ENCODE measurements at regions not wholly inside any gene's neighbourhood (a gene's known extent, or its start where the extent isn't known, plus 50 kb on each side); places are given as distances from the start of the nearest gene placed in this dataset.

DNA sequence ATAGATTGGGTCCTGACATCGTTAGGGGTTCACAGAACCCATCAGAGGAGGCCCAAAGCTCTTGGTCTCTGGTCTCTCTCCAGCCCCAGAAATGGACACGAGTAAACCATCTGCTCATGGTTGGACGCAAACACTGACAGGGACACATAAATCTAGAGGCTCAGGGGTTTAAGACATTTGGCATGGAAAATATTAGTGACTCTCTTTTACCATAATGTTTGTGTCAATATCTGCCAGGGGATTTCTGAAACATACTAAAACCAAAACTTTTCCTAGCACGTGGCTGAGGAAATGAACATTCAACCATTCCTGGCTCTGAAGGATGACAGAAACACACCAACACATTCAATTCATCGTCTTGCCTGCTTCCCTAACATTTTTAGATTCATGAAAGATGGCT, 226.2 kb downstream of the SP3 start:
- peaks cover 29% of the 10 kb centered on the region for H3K27me3 Mint-ChIP-seq
- H3K4me1 Mint-ChIP-seq (ENCODE audit: low read depth) = no peaks in the 10 kb centered on the region
- no peak overlapping the region for H3K4me3 Mint-ChIP-seq
- no peaks in the 10 kb centered on the region for H3K36me3 Mint-ChIP-seq (ENCODE audit: low read depth)
- peaks cover 3% of the 10 kb centered on the region for H3K9me3 Mint-ChIP-seq
- no peak for DNase-seq
- H3K27ac Mint-ChIP-seq = no peak overlapping the region

DNA sequence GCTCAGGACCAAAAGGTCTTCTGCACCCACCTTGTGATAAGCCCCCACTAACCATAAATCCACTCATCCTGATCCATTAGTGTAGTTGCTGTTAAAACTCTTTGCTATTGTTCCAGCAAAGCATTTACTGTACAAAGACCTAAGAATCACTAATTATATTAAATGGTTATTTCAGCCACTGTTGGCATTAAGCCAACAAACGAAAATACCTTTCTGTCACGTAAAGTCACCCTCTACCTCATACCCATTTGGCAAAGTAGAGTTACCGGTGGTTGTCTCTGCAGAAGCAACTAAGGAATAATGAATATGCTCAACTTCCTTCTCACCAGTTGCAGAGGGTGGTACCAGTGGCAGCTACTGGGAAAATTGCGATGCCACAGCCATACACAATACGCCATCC, 224.5 kb downstream of the SP3 start:
- no peaks in the 10 kb centered on the region for H3K4me1 Mint-ChIP-seq (ENCODE audit: low read depth)
- DNase-seq = no peak
- no peak overlapping the region for H3K4me3 Mint-ChIP-seq
- no peak overlapping the region for H3K27ac Mint-ChIP-seq
- H3K27me3 Mint-ChIP-seq = peaks cover 35% of the 10 kb centered on the region
- no peaks in the 10 kb centered on the region for H3K36me3 Mint-ChIP-seq (ENCODE audit: low read depth)
- H3K9me3 Mint-ChIP-seq = peaks cover 3% of the 10 kb centered on the region

DNA sequence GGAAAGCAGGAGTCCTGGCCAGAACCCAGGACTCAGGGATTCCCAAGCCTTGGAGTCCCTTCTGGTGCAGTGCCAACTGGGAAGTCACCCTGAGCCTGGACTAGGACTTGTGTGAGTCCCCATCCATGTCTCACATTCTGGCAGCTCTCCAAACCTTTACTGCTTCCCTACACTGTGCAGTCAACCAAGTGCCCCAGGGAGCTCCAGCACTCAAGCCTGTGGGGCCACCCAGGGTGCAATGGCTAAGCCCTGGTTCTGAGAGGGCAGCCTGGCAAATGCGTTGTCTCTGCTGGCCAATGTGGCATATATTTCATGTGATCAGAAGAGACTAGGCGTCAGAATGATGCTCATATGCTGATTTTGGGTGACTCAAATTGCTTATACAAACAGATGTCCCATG, 223.4 kb downstream of the SP3 start:
- H3K36me3 Mint-ChIP-seq (ENCODE audit: low read depth) = no peaks in the 10 kb centered on the region
- H3K4me1 Mint-ChIP-seq (ENCODE audit: low read depth) = no peaks in the 10 kb centered on the region
- H3K4me3 Mint-ChIP-seq = no peak overlapping the region
- no peak for DNase-seq
- no peak overlapping the region for H3K27ac Mint-ChIP-seq
- H3K9me3 Mint-ChIP-seq = peaks cover 3% of the 10 kb centered on the region
- H3K27me3 Mint-ChIP-seq = peaks cover 41% of the 10 kb centered on the region

DNA sequence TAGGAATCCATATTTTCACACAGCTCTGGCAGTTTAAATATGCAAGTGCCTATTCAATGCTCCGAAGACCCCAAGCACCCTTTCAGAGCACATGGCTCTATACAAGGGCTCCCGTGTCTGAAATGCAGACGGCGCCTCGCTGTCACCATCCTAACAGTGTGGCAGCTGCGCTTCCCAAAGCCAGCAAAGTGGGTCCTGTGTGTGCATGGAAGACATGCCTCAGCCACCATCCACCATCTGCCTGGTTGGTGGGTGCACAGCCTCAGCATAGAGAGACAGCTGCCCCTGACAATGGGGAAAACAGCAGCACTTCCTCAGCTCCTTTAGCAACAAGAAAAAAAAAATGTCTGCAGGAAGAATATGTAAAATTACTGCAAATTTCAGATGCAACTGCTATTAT, 218.1 kb downstream of the SP3 start:
- no peak overlapping the region for H3K27ac Mint-ChIP-seq
- H3K27me3 Mint-ChIP-seq = peaks cover 30% of the 10 kb centered on the region

DNA sequence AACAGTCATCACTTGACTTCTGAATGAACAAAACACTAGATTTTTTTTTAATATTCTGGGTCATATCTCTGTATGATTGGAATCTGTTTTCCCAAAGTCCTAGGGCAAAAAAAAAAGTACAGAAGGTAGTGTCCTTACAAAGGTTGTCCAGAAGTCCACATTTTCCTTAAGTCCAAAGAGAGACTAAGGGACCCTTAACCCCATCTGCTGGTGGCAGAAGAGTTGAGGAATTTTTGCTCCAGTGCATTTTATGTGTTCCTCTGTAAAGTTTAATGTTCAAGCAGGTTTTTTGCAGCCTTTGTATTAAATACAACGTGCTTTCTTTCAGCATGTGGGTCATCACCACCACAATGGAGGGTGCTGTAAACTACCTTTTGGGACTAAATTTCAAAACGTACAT, 215.9 kb downstream of the SP3 start:
- Mint-ChIP-seq H3K27me3 (peaks cover 13% of the 10 kb centered on the region), H3K27ac (no peak overlapping the region), H3K36me3 (ENCODE audit: low read depth) (no peaks in the 10 kb centered on the region), H3K4me3 (no peak overlapping the region), H3K4me1 (ENCODE audit: low read depth) (no peaks in the 10 kb centered on the region), H3K9me3 (no peaks in the 10 kb centered on the region)
- no peak for DNase-seq

More for the DNA sequence above, 218.1 kb downstream of the SP3 start:
- Mint-ChIP-seq H3K4me1 (ENCODE audit: low read depth) (no peaks in the 10 kb centered on the region), H3K36me3 (ENCODE audit: low read depth) (no peaks in the 10 kb centered on the region), H3K9me3 (no peaks in the 10 kb centered on the region), H3K4me3 (no peak overlapping the region)
- DNase-seq = no peak

DNA sequence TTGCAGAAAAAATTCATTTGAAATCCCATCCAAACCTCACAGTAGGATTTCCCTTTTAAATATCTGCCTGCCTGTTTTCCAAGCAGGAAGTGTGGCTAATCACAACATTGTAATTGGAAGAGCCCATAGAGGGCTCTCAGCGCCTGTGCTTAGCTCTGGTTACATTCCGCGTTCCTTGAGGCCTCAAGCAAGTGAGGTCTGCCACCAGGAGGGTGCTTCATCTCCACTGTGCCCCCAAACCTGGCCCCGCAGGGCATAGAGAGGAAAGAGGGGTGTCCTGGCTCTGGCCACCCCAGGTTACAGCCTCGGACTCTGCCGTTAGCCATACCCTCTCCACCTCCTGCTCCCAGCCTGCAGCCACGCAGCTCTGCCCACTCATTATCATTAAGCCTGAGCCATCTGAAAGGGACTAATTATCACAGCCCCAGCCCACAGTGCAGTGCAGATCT, 214.8 kb downstream of the SP3 start:
- Mint-ChIP-seq H3K9me3 (no peaks in the 10 kb centered on the region), H3K36me3 (ENCODE audit: low read depth) (no peaks in the 10 kb centered on the region), H3K4me3 (no peak overlapping the region), H3K27me3 (peaks cover 10% of the 10 kb centered on the region), H3K4me1 (ENCODE audit: low read depth) (no peaks in the 10 kb centered on the region), H3K27ac (no peak overlapping the region)
- no peak for DNase-seq

DNA sequence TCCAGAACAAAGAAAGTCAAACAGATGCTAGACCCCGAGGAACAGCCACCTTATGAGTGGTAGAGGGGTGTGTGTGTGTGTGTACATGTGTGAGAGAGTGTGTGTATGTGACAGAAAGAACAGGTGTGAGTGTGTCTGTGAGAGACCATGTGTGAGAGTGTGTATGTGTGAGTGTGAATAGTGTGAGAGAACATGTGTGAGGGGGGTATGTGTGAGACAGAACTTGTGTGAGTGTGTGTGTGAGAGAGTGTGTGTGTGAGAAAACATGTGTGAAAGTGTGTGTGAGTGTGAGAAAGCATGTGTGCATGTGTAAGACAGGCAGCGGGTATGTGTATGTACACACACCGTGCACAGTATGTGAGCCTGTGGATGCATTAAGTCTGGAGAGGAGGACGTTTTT, 214.3 kb downstream of the SP3 start:
- Mint-ChIP-seq H3K9me3 (no peaks in the 10 kb centered on the region), H3K27me3 (peaks cover 10% of the 10 kb centered on the region), H3K4me1 (ENCODE audit: low read depth) (no peaks in the 10 kb centered on the region), H3K4me3 (no peak overlapping the region), H3K36me3 (ENCODE audit: low read depth) (no peaks in the 10 kb centered on the region), H3K27ac (no peak overlapping the region)
- DNase-seq = no peak

DNA sequence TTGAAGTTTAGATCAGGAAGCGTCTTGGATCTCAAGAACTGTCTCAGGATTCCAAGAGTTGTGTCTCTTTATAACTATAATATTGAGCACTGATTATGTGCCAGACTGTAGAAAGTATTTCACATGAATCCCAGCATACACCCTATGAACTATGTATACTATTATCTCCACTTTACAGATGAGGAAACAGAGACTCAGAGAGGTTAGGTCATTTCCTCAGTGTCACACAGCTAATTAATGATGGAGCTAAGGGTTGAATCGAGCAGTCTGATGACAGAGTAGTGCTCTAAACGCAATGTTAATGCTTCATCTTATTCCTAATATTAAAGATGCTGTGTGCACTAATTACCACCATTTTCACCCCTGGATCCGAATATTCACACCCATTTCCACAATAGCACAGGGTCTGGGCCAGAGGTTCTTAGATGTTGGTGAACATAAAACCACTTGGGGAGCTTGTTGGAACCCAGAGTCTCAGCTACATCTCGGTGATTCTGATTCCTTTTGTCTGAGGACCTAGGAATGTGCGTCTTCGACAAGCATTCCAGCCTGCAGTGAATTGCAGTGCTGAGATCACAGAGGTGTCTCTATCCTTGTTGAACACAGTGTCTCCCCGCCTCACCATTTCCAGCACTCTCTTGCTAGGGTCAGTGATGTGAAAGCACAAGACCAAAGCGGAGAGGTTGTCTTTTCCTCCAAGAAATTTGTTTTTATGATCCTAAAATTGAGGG, 213.8 kb downstream of the SP3 start:
- no peak for DNase-seq
- peaks cover 6% of the 10 kb centered on the region for H3K27me3 Mint-ChIP-seq
- no peaks in the 10 kb centered on the region for H3K4me1 Mint-ChIP-seq (ENCODE audit: low read depth)
- H3K27ac Mint-ChIP-seq = no peak overlapping the region
- no peaks in the 10 kb centered on the region for H3K9me3 Mint-ChIP-seq
- no peak overlapping the region for H3K4me3 Mint-ChIP-seq
- no peaks in the 10 kb centered on the region for H3K36me3 Mint-ChIP-seq (ENCODE audit: low read depth)

DNA sequence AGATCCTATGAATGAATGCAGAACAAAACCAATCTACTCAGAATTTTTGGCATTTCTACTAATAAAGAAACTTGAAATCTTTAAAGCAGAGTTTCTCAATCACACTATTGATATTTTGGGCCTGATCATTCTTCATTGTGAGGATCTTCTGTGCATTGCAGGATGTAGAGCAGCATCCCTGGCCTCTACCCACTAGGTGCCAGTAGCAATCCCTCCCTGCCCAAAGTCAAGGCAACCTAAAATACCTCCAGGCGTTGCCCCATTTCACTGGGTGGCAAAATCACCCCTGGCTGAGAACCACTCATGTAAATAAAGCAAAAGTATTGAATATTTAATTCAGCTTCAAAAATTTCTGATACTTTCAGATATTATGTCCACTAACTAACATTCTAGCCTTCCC, 213.0 kb downstream of the SP3 start:
- no peak for DNase-seq
- H3K36me3 Mint-ChIP-seq (ENCODE audit: low read depth) = no peaks in the 10 kb centered on the region
- no peaks in the 10 kb centered on the region for H3K4me1 Mint-ChIP-seq (ENCODE audit: low read depth)
- no peak overlapping the region for H3K4me3 Mint-ChIP-seq
- H3K27me3 Mint-ChIP-seq = peaks cover 5% of the 10 kb centered on the region
- H3K27ac Mint-ChIP-seq = no peak overlapping the region
- H3K9me3 Mint-ChIP-seq = no peaks in the 10 kb centered on the region

DNA sequence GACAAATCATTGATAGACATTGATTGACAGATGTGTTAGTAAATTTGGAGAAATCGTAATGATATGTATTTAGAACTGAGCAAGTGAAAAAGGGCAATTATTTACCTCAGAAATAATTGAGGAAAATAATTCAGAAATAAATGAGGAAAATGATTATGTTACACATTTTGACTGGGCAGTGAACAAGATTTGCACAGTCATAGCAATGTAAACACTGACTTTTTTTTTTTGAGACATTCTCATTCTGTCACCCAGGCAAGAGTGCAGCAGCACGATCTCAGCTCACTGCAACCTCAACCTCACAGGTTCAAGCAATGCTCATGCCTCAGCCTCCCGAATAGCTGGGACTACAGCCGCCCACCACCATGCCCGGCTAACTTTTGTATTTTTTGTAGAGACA, 211.7 kb downstream of the SP3 start:
- Mint-ChIP-seq H3K9me3 (no peaks in the 10 kb centered on the region), H3K27ac (no peak overlapping the region), H3K27me3 (peaks cover 12% of the 10 kb centered on the region), H3K4me3 (no peak overlapping the region), H3K4me1 (ENCODE audit: low read depth) (no peaks in the 10 kb centered on the region), H3K36me3 (ENCODE audit: low read depth) (no peaks in the 10 kb centered on the region)
- DNase-seq = no peak

DNA sequence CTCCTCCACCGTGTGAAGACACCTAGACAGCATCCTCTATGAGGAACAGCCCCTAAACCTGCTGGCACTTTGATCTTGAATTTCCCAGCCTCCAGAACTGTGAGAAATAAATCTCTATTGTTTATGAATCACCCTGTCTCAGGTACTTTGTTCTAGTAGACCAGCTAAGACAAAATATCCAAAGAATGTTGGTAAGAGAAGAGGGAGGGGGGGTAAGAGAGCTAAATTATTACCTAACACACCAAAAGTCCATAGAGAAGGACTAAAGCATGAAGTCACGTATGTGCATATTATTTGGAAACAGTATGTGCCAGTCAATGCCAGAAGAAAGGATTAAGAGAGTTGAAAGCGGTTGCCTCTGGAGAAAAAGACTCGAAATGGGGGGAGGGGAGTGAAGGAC, 211.0 kb downstream of the SP3 start:
- no peaks in the 10 kb centered on the region for H3K9me3 Mint-ChIP-seq
- H3K4me1 Mint-ChIP-seq (ENCODE audit: low read depth) = no peaks in the 10 kb centered on the region
- H3K36me3 Mint-ChIP-seq (ENCODE audit: low read depth) = no peaks in the 10 kb centered on the region
- H3K27me3 Mint-ChIP-seq = peaks cover 12% of the 10 kb centered on the region
- no peak overlapping the region for H3K4me3 Mint-ChIP-seq
- no peak for DNase-seq
- H3K27ac Mint-ChIP-seq = no peak overlapping the region

DNA sequence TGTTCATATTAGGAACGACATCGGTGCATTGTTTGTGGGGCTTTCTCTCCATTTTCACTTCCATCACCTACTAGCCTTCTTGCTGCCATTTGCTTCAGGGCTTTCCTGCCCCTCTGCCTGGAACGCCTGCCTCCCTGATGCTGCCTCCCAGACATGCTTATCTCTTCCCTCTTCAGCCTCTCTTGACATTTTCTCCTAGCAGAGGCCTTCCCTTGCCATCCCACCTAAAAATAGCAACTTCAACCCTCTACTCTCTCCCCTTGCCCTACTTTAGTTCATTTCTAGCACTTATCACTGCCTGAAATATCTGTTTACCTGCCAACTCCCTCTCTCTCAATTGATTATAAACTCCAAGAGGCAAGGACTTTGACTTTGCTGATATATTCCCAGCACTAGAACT, 210.3 kb downstream of the SP3 start:
- Mint-ChIP-seq H3K4me3 (no peak overlapping the region), H3K27ac (no peak overlapping the region), H3K36me3 (ENCODE audit: low read depth) (no peaks in the 10 kb centered on the region), H3K9me3 (no peaks in the 10 kb centered on the region), H3K4me1 (ENCODE audit: low read depth) (no peaks in the 10 kb centered on the region), H3K27me3 (peaks cover 9% of the 10 kb centered on the region)
- no peak for DNase-seq

DNA sequence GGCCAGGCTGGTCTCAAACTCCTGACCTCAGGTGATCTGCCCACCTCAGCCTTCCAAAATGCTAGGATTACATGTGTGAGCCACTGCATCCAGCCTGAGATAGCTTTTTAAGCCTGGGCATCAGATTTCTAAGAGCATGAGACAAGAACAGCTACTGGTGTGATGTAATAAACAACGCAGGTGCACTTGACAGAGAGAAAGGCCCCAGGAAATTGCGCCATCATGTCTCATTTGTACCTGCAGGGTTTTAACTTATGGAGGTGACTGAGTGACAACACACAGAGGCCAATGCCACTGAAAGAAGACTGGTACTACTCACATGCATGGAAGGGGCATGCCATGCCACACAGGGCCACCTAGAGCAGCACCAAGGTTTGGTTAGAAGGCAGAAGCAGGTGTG, 209.4 kb downstream of the SP3 start:
- Mint-ChIP-seq H3K27ac (no peak overlapping the region), H3K4me3 (no peak overlapping the region), H3K36me3 (ENCODE audit: low read depth) (no peaks in the 10 kb centered on the region), H3K27me3 (peaks cover 7% of the 10 kb centered on the region), H3K9me3 (no peaks in the 10 kb centered on the region), H3K4me1 (ENCODE audit: low read depth) (no peaks in the 10 kb centered on the region)
- no peak for DNase-seq

DNA sequence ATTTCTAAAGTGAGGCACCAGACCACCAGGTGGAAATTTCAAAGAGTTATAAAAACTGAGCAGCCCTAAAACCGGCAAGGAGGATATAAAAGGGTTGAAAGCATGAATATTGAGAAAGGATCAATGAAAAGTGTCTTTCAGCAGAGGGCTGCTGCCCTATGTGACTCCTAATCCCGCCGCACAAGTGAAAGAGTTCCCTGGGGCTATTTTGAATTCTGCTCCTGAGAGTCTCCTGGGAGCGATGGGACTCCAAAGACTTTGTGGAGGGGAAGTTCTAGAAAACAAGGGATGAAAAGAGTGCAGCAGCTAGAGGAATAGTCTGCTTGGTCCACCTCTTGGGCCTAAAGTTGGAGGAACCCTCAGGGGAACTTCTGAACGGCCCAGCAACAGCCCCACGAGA, 205.2 kb downstream of the SP3 start:
- no peaks in the 10 kb centered on the region for H3K9me3 Mint-ChIP-seq
- no peak overlapping the region for H3K4me3 Mint-ChIP-seq
- H3K27me3 Mint-ChIP-seq = peaks cover 9% of the 10 kb centered on the region
- H3K4me1 Mint-ChIP-seq (ENCODE audit: low read depth) = no peaks in the 10 kb centered on the region
- no peak overlapping the region for H3K27ac Mint-ChIP-seq
- DNase-seq = no peak
- no peaks in the 10 kb centered on the region for H3K36me3 Mint-ChIP-seq (ENCODE audit: low read depth)

DNA sequence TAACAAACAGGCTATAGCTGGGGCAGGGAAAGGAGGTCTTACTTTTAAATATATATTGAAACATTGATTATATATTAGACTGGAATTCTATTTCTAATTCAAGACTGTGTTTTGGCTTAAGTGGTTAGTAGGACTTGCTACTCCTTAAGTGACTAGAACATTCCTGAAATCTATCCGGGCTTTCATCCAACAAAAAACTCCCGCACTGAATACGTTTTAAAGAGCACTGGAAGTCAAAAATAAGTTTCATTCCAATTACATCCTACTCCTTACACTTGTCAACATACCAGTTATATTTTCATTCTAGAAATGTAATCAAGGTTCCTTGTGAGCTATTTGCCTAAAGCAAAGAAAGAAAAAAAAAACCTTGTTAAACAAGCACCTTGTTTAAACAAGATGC, 204.6 kb downstream of the SP3 start:
- H3K9me3 Mint-ChIP-seq = no peaks in the 10 kb centered on the region
- no peaks in the 10 kb centered on the region for H3K36me3 Mint-ChIP-seq (ENCODE audit: low read depth)
- no peak for DNase-seq
- no peak overlapping the region for H3K27ac Mint-ChIP-seq
- no peaks in the 10 kb centered on the region for H3K4me1 Mint-ChIP-seq (ENCODE audit: low read depth)
- no peak overlapping the region for H3K4me3 Mint-ChIP-seq
- peaks cover 9% of the 10 kb centered on the region for H3K27me3 Mint-ChIP-seq

DNA sequence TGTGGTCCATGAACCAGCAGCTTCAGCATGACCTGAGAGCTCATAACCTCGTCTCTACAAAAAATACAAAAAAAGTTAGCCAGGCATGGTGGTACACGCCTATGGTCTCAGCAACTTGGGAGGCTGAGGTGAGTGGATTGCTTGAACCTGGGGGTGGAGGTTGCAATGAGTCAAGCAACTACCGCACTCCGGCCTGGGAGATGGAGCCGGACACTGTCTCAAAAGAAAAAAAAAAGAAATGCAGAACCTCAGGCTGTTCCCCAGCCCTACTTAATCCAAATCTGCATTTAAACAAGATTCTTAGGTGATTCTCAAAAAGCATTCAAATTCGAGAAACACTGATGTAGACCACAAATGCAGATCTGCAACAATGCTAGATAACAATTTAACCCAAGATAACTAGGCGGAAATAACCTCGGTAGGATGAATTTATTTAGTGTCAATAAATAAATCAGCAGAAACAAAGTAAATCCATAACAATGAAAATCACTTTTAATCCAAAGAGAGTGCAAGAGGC, 203.5 kb downstream of the SP3 start:
- Mint-ChIP-seq H3K4me3 (no peak overlapping the region), H3K27me3 (peaks cover 9% of the 10 kb centered on the region), H3K27ac (no peak overlapping the region), H3K4me1 (ENCODE audit: low read depth) (no peaks in the 10 kb centered on the region), H3K36me3 (ENCODE audit: low read depth) (no peaks in the 10 kb centered on the region), H3K9me3 (no peaks in the 10 kb centered on the region)
- DNase-seq = no peak
